Common myeloid progenitor, CD34-positive (primary cell): ENCODE measurements at regions not wholly inside any gene's neighbourhood (a gene's known extent, or its start where the extent isn't known, plus 50 kb on each side); places are given as distances from the start of the nearest gene placed in this dataset.
"Not testable (repeated sequence)": the region's sequence is repeated elsewhere in the genome, so short reads cannot be mapped to it uniquely, and the experiment has no call there.

Source experiments
- CTCF ChIA-PET: fragments of 350-600 bp; sonication (Branson Sonifier 250); formaldehyde crosslinking; loops from one replicate; lab custom pipeline; 2021; ENCODE audit warnings: antibody characterized with exemption; lab: Charles Lee
- POLR2A ChIA-PET: fragments of 350-600 bp; sonication (Branson Sonifier 250); formaldehyde crosslinking; loops from one replicate; lab custom pipeline; 2021; ENCODE audit warnings: antibody characterized with exemption; lab: Charles Lee
- DNase-seq, 3 donors: peaks; one replicate each; pipeline versions ENCODE4 v3.0.0 to v3.0.0-alpha.2; 2013
- H3K27ac ChIP-seq, 2 experiments: 1 replicate in 1 of 2; 2 replicates in 1 of 2; pipeline ENCODE4 v1.7.0; 2013; ENCODE audit warnings: inconsistent platforms in 2 of 2, low read length in 2 of 2, mild to moderate bottlenecking in 2 of 2, low read depth in 1 of 2, moderate library complexity in 1 of 2; ENCODE audit not compliant: severe bottlenecking in 2 of 2, insufficient read depth in 1 of 2, poor library complexity in 1 of 2
- H3K27me3 ChIP-seq, 5 experiments: replicated peaks in 2 of 5; 1 replicate in 3 of 5; 2 replicates in 2 of 5; pipeline versions ENCODE4 v1.6.1 to v1.7.0; 2013; ENCODE audit warnings: low read length in 4 of 5, mild to moderate bottlenecking in 2 of 5, moderate library complexity in 2 of 5, inconsistent platforms in 1 of 5; ENCODE audit not compliant: insufficient read depth in 5 of 5, control insufficient read depth in 4 of 5
- H3K36me3 ChIP-seq, 4 experiments: 1 replicate in 2 of 4; 2 replicates in 2 of 4; pipeline versions ENCODE4 v1.6.1 to v1.7.0; 2013; ENCODE audit warnings: low read length in 3 of 4, control low read depth in 1 of 4, mild to moderate bottlenecking in 1 of 4; ENCODE audit not compliant: control insufficient read depth in 4 of 4, insufficient read depth in 4 of 4
- H3K4me1 ChIP-seq, 4 experiments: 1 replicate in 3 of 4; 2 replicates in 1 of 4; pipeline versions ENCODE4 v1.6.1 to v1.7.1; 2013; ENCODE audit warnings: low read length in 3 of 4, mild to moderate bottlenecking in 3 of 4, control low read depth in 1 of 4, inconsistent platforms in 1 of 4, moderate library complexity in 1 of 4; ENCODE audit not compliant: control insufficient read depth in 4 of 4, insufficient read depth in 4 of 4; ENCODE audit errors: control extremely low read depth in 1 of 4
- H3K4me3 ChIP-seq, 7 experiments: 1 replicate in 4 of 7; 2 replicates in 3 of 7; pipeline versions ENCODE4 v1.5.1 to v1.7.0; 2013; ENCODE audit warnings: mild to moderate bottlenecking in 7 of 7, low read length in 6 of 7, moderate library complexity in 6 of 7, inconsistent platforms in 2 of 7, low read depth in 2 of 7, control low read depth in 1 of 7; ENCODE audit not compliant: insufficient read depth in 4 of 7, control insufficient read depth in 1 of 7; ENCODE audit errors: extremely low read depth in 1 of 7
- H3K9me3 ChIP-seq, 5 experiments: 1 replicate in 4 of 5; 2 replicates in 1 of 5; pipeline versions ENCODE4 v1.6.1 to v1.7.1; 2013; ENCODE audit warnings: low read length in 4 of 5, mild to moderate bottlenecking in 2 of 5, inconsistent platforms in 1 of 5, low read depth in 1 of 5, moderate library complexity in 1 of 5; ENCODE audit not compliant: control insufficient read depth in 4 of 5, insufficient read depth in 2 of 5; ENCODE audit errors: control extremely low read depth in 1 of 5
- WGBS: methylation state at CpG from one replicate; pipeline ENCODE4 v1.1.5; 2013; ENCODE audit not compliant: insufficient coverage; 5-methylcytosine and 5-hydroxymethylcytosine counted together

- CTCF ChIA-PET, result no interaction called here
- Histone ChIP-seq H3K4me1 (no peaks in the 10 kb centered on the region), H3K4me3 (no peak overlapping the region), H3K9me3 (peaks cover 0 to 5% (median 3%) of the 10 kb centered on the region in 5 experiments), H3K36me3 (no peaks in the 10 kb centered on the region), H3K27me3 (no peaks in the 10 kb centered on the region), H3K27ac (no peak overlapping the region)
- no peak for DNase-seq
- no CpG with 5 or more reads among the region's 2 CpGs for WGBS
- POLR2A ChIA-PET, result no interaction called here
Observed at GRCh38 chr22:35183917-35184316, 73.4 kb upstream of the HMGXB4 start.

DNA sequence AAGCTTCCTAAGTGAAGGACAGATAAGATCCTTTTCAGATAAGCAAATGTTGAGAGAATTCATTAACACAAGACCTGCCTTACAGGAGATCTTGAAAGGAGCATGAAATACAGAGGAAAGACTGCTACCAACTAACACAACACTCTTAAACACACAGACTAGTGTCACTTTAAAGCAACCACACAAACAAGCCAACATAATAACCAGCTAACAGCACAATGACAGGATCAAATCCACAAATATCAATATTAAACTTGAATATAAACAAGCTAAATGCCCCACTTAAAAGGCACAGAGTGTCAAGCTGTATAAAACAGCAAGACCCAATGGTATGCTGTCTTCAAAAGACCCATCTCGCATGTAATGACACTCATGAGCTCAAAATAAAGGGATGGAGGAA is 70.8 kb upstream of the HMGXB4 start:
- H3K27me3 ChIP-seq, result no peaks in the 10 kb centered on the region
- no peak overlapping the region for H3K27ac ChIP-seq
- peaks cover 0 to 20% (median 9%) of the 10 kb centered on the region in 5 experiments for H3K9me3 ChIP-seq
- CTCF ChIA-PET, result no interaction called here
- no peak for DNase-seq
- no peaks in the 10 kb centered on the region for H3K36me3 ChIP-seq
- 86% methylated on average over 1 of the region's 1 CpG for WGBS
- H3K4me3 ChIP-seq, result no peak overlapping the region
- POLR2A ChIA-PET, result no interaction called here
- H3K4me1 ChIP-seq, result no peaks in the 10 kb centered on the region

DNA sequence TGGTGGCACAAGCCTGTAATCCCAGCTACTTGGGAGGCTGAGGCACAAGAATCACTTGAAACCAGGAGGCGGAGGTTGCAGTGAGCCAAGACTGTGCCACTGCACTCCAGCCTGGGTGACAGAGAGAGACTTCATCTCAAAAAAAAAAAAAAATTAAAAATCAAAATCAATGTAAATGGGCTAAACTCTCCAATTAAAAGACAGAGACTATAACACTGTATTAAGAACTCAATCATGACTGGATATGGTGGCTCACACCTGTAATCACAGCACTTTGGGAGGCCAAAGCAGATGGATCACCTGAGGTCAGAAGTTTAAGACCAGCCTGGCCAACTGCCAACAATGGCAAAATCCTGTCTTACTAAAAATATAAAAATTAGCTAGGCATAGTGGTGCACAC is 68.4 kb upstream of the HMGXB4 start:
- 100% methylated on average over 1 of the region's 1 CpG for WGBS
- H3K27ac ChIP-seq, DNase-seq, H3K4me3 ChIP-seq, CTCF ChIA-PET, H3K4me1 ChIP-seq, POLR2A ChIA-PET, H3K36me3 ChIP-seq, H3K27me3 ChIP-seq: not testable (repeated sequence)
- H3K9me3 ChIP-seq, result peaks cover 0 to 20% (median 5%) of the 10 kb centered on the region in 5 experiments

- Histone ChIP-seq H3K4me1 (no peaks in the 10 kb centered on the region), H3K36me3 (no peaks in the 10 kb centered on the region), H3K27ac (no peak overlapping the region), H3K27me3 (no peaks in the 10 kb centered on the region), H3K4me3 (no peak overlapping the region), H3K9me3 (peaks cover 0 to 20% (median 5%) of the 10 kb centered on the region in 5 experiments)
- ChIA-PET POLR2A (no interaction called here), CTCF (no interaction called here)
- DNase-seq, result no peak
Observed at GRCh38 chr22:35189559-35189958, 67.7 kb upstream of the HMGXB4 start.

- no peaks in the 10 kb centered on the region for H3K4me1 ChIP-seq
- 95% methylated on average over 2 of the region's 2 CpGs for WGBS
- POLR2A ChIA-PET, result no interaction called here
- H3K27me3 ChIP-seq, result peaks cover 0 to 1% (median 0%) of the 10 kb centered on the region in 5 experiments
- no peaks in the 10 kb centered on the region for H3K36me3 ChIP-seq
- H3K27ac ChIP-seq, result no peak overlapping the region
- no peak overlapping the region for H3K4me3 ChIP-seq
- H3K9me3 ChIP-seq, result peaks cover 0 to 20% (median 5%) of the 10 kb centered on the region in 5 experiments
- no peak for DNase-seq
- CTCF ChIA-PET, result no interaction called here
Observed at GRCh38 chr22:35191412-35191811, 65.9 kb upstream of the HMGXB4 start.

DNA sequence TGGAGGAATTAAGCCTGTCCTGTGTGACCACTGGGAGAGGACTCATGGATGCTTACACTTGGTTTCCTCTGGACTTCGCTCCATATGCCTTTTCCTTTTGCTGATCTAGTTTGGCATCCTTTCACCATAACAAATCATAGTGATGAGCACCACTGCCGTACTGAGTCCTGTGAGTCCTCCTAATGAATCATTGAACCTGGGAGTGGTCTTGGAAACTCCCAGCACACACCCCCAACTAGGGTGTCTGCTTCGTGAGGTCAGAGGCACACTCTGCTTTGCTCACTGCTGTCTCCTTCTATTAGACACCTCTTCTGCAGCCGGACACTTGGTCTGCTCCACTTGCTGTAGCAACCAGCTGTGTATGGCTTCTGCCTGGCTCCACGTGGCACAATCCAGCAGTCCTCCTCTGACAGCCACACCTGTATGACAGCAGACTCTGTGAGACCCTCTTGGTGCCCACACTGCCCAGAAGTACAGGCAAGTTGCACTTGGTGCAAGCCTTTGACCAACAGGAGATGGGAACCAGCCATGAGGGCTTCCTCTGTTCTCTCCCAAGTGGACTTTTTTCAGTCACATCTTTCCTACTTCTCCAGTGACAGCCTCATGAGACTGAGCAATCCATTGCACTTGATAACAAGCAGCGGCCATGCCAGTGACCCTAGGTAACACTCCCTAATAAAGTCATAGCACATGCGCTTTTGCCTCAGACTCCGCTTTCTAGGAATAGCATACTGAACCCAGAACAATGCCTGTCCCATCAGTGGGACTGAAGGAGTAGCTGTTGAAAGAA is 65.0 kb upstream of the HMGXB4 start:
- H3K36me3 ChIP-seq, result no peaks in the 10 kb centered on the region
- no peak overlapping the region for H3K4me3 ChIP-seq
- DNase-seq, result no peak
- H3K4me1 ChIP-seq, result no peaks in the 10 kb centered on the region
- CTCF ChIA-PET, result no interaction called here
- H3K27ac ChIP-seq, result no peak overlapping the region
- H3K9me3 ChIP-seq, result peaks cover 0 to 15% (median 5%) of the 10 kb centered on the region in 5 experiments
- WGBS, result 94% methylated on average over 6 of the region's 8 CpGs
- POLR2A ChIA-PET, result no interaction called here
- peaks cover 0 to 10% (median 0%) of the 10 kb centered on the region in 5 experiments for H3K27me3 ChIP-seq

- Histone ChIP-seq H3K36me3 (no peaks in the 10 kb centered on the region), H3K4me1 (no peaks in the 10 kb centered on the region), H3K27me3 (peaks cover 0 to 27% (median 6%) of the 10 kb centered on the region in 5 experiments), H3K27ac (no peak overlapping the region), H3K4me3 (no peak overlapping the region), H3K9me3 (peaks cover 0 to 7% (median under 1%) of the 10 kb centered on the region in 5 experiments)
- WGBS, result no CpG with 5 or more reads among the region's 15 CpGs
- CTCF ChIA-PET, result no interaction called here
- DNase-seq, result no peak
- POLR2A ChIA-PET, result no interaction called here
Observed at GRCh38 chr22:35195226-35195625, 62.1 kb upstream of the HMGXB4 start.
